Mucosa of descending colon (tissue), 3 donors: ENCODE measurements at regions not wholly inside any gene's neighbourhood (a gene's known extent, or its start where the extent isn't known, plus 50 kb on each side); places are given as distances from the start of the nearest gene placed in this dataset.

ENCODE experiments used
- ATAC-seq: fragments of 200-7000 bp; cut with Tn5 transposase; one replicate; pipeline ENCODE4 v1.9.1; 2020; ENCODE audit warnings: mild to moderate bottlenecking, moderate library complexity
- DNase-seq, 3 donors: peaks; one replicate each; pipeline ENCODE4 v3.0.0-alpha.2; 2020
- H3K36me3 ChIP-seq: fragments of 200-600 bp; one replicate; pipeline ENCODE4 v1.8.0; 2021; ENCODE audit warnings: low read depth, mild to moderate bottlenecking
- H3K4me1 ChIP-seq: fragments of 200-600 bp; one replicate; pipeline ENCODE4 v1.8.0; 2021; ENCODE audit warnings: low read depth, mild to moderate bottlenecking
- H3K4me3 ChIP-seq: fragments of 200-600 bp; one replicate; pipeline ENCODE4 v1.8.0; 2021; ENCODE audit warnings: mild to moderate bottlenecking
- H3K9me3 ChIP-seq: fragments of 200-600 bp; one replicate; pipeline ENCODE4 v1.8.0; 2021; ENCODE audit warnings: mild to moderate bottlenecking
- CTCF ChIP-seq: fragments of 200-600 bp; IDR thresholded peaks from one replicate; pipeline ENCODE4 v1.8.0; 2022; ENCODE audit warnings: antibody characterized with exemption, mild to moderate bottlenecking
- intact Hi-C, 2 donors: fragments of 100-400 bp; cut with DNase I in 1 of 2; cut with micrococcal nuclease in 1 of 2; formaldehyde crosslinking; loops; one replicate each; pipeline versions ENCODE4 v1.11.0 to v1.11.1; 2022; cut with DNase I, micrococcal nuclease
- donor health status: DM: no; HTN: no; CAD: no; lungs with moderate emphysema.
- donor health status: DM: no; HTN: no; CAD: no.
- donor health status: DM: no; HTN: yes; CAD: no.

GRCh38 chr5:158601118-158601517, 498.6 kb downstream of the EBF1 start:
- no peak for ATAC-seq
- no peak for DNase-seq
- Histone ChIP-seq H3K4me1 (no peaks in the 10 kb centered on the region), H3K4me3 (no peak overlapping the region), H3K36me3 (no peaks in the 10 kb centered on the region), H3K9me3 (no peaks in the 10 kb centered on the region)
- TF ChIP-seq CTCF: no peak
- intact Hi-C loops: no loop called here

GRCh38 chr5:158600679-158601078, 499.0 kb downstream of the EBF1 start:
- DNase-seq: no peak
- H3K4me3 ChIP-seq: no peak overlapping the region
- no peak for TF ChIP-seq CTCF
- no peak for ATAC-seq
- no peaks in the 10 kb centered on the region for H3K4me1 ChIP-seq
- intact Hi-C loops: no loop called here
- H3K36me3 ChIP-seq: no peaks in the 10 kb centered on the region
- no peaks in the 10 kb centered on the region for H3K9me3 ChIP-seq

- ATAC-seq: no peak
- TF ChIP-seq CTCF: no peak
- no peak for DNase-seq
- intact Hi-C loops: no loop called here
- no peaks in the 10 kb centered on the region for H3K9me3 ChIP-seq
- no peaks in the 10 kb centered on the region for H3K4me1 ChIP-seq
- H3K4me3 ChIP-seq: no peak overlapping the region
- H3K36me3 ChIP-seq: no peaks in the 10 kb centered on the region
Observed at GRCh38 chr5:158599157-158599556, 500.6 kb downstream of the EBF1 start.

GRCh38 chr5:158594595-158595242, 505.0 kb downstream of the EBF1 start:
- H3K36me3 ChIP-seq: no peaks in the 10 kb centered on the region
- no peaks in the 10 kb centered on the region for H3K9me3 ChIP-seq
- no peaks in the 10 kb centered on the region for H3K4me1 ChIP-seq
- intact Hi-C loops: no loop called here
- no peak for TF ChIP-seq CTCF
- DNase-seq: no peak
- ATAC-seq: no peak
- H3K4me3 ChIP-seq: no peak overlapping the region

GRCh38 chr5:158593925-158594324, 505.8 kb downstream of the EBF1 start:
- no peak for TF ChIP-seq CTCF
- Histone ChIP-seq H3K9me3 (no peaks in the 10 kb centered on the region), H3K36me3 (no peaks in the 10 kb centered on the region), H3K4me1 (no peaks in the 10 kb centered on the region), H3K4me3 (no peak overlapping the region)
- DNase-seq (no peak), ATAC-seq (no peak)
- intact Hi-C loops: no loop called here
